HT1080 (cell line): ENCODE measurements at regions not wholly inside any gene's neighbourhood (a gene's known extent, or its start where the extent isn't known, plus 50 kb on each side); places are given as distances from the start of the nearest gene placed in this dataset.

Source experiments
- DNase-seq: peaks from one replicate; pipeline ENCODE4 v3.0.0-alpha.2; 2015; ENCODE audit warnings: low read depth

DNA sequence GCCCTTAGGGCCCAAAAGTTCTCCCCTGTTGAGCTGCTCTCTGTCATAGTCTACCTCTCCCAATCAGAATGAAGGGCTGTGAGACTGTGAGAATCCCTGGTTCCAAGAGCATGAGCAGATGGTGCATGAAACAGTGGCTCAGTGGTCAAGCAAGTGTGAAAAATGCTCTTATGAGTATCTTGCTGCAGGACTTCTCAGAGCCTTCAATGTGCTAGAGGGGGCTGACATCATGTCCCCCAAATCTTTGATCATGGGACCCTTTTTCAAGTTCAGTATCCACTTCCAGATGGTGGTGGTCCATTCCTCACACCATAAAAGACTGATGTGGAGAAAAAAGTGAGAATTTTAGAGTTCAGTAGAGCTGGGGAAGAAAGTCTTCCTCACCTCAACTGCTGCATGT is 265.3 kb upstream of the HABP2 start:
- DNase-seq, result no peak

DNA sequence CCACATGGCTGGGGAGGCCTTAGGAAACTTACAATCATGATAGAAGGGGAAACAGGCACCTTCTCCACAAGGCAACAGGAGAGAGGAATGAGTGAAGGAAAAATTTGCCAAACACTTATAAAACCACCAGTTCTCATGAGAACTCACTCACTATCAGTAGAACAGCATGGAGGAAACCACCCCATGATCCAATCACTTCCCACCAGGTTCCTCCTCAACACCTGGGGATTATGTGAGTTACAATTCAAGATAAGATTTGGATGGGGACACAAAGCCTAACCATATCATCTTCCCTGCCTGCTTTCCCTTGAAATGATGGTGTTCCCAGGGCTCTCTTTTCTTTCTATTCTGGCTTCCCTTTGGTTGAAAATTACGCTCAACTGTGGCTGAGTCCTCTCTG is 262.7 kb upstream of the HABP2 start:
- no peak for DNase-seq

DNA sequence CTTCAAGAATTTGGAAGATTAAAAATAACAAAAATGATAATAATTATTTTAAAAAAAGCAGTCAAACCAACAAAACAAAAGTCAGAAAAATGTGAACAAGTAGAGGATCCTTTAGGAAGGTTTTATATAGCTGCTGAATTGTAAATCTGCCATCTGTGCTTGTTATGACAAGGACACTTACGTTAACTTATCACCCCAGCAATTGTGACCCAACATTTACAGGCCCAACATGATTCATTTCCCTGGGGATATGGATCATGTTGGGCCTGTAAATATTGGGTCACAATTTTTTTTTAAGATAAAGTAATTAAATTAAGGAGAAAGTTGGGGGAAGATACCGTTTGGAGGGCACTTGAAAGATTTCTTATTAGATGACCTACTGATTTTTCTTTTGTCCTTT is 261.4 kb upstream of the HABP2 start:
- DNase-seq, result no peak

DNA sequence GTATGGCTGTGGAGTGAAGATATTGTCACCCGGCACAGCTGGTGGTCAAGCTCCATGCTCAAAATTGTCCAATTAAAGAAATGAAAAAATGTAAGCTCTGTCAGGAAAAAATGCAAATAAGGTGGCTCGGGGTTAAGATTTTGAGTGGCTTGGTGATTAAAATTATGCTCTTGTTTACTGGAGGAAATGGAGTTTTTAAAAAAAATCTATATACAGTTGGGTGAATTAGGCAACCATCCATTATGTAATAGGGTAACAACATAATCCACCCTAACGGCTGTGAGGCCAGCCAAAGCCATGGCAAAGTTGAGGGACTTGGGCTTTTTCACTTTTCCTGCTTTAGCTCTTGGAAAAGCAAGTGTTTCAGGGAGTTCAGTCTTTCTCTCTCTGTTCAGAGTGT is 260.8 kb upstream of the HABP2 start:
- DNase-seq, result no peak

DNA sequence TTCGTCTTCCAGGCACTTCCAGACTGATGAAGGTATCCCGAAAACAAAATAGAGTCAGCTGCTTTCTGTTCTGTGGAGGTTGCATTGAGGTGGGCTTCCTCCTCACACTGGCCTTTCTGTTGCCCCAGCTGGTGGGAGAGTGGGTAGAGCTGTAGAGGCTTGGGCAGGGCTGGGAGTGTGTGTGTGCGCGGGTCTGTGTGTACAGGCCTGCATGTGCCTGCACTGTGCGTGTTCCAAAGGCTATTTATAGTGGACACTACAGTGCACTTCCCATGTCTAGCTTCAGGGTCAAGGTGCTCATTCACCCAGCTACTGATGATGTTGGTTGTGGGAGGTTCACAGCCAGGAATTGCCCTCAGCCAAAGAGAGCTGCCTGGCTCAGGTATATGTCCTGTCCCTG is 260.1 kb upstream of the HABP2 start:
- DNase-seq, result no peak

DNA sequence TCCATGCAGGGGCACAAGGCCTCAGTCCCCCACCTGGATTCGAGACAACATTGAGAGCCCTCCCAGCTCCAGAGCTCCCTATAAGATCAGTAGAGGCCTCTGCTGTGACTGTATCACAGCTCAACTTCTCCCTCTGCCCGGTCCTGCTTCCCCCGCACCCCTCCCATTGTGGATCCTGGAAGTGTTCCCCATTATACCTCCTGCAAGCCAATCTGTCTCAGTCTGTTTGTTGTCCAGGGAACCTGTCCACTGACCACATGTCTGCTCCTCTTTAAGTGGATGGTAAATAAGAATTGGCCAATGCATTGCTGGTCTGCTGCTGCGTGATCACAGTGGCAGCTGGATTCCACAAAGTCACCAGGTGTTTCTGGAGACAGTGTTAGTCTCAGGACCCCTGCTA is 259.7 kb upstream of the HABP2 start:
- DNase-seq, result no peak

DNA sequence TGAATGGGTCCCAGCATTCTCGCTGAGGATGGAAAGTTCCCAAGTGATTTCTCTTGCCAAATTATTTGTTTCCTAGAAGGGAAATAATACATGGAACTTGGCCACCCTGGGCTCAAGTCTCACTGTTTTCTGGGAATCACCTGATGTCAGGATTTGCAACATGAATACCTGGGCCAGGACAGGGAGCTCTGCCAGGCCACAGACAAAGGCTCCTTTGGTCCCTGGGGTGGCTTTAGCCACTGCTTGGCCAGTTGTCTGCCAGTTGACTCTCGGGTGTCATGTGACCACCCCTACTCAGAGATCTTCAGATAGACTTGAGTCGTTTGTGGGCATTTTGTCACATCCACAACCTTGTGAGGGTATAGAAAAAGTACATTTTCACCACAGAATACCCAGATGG is 258.0 kb upstream of the HABP2 start:
- DNase-seq, result no peak

DNA sequence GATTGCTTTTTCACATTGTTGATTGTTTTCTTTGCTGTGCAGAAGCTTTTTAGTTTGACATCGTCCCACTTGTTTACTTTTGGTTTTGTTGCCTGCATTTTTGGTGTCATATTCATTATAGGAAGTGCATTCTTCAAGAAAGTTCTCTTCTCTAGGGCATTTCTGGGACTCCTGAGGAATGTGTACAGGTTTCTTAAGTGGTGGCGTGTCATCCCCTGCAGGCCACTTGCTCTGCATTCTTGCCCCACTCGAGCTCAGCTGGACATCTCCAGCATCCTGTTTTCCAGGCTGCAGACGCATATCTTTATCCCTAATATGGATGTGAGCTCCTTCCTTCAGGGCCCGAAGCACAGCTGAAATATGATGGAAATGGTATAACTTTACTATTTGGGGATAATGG is 255.6 kb upstream of the HABP2 start:
- DNase-seq, result peak; percentile 23

DNA sequence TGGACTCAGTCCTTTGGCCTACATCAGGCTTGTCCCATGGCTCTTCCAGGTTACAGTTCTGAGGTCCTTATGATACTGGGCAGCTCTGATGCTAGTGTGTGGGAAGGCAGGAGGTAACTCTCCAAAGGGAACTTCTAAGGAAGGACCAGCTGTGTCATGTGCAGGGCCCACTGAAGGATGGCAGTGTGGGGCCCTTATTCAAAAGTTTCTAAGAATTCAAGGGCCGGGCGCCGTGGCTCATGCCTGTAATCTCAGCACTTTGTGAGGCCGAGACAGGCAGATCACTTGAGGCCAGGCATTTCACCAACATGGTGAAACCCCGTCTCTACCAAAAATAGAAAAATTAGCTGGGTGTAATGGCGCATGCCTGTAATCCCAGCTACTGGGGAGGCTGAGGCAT is 254.2 kb upstream of the HABP2 start:
- no peak for DNase-seq

DNA sequence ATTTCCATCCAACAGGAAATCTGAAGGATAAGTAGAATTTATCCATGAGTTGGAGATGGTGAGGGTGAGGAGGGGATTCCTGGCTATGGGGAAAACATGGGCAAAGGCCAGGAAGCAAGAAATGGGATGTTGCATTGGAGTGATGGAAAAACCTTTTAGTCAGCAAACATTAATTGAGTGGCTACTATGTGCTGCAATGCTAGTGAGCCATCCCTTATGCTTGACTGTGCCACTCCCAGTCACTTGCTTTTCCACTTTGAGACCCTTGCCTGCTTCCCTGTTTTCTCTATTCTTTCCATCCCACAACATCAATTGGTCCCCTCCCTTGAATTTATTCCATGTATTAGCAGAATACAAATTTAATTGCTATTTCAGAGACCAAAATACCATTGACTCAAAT is 252.7 kb upstream of the HABP2 start:
- no peak for DNase-seq

DNA sequence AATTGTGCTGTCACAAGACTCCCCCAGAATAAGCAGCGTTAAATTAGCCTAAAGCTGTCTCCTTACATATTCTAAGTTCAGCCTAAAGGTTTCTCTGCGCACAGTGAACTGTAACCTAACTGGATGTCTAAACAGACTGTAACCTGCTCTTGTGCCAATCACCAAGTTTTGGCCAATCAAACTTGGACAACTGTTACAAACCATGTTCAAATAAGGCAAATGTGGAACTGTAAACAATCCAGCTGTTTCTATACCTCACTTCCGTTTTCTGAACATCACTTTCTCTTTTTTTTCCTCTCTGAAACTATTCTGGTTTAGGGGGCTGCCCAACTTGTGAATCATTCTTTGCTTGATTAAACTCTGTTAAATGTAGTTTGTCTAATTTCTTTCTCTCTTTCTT is 252.2 kb upstream of the HABP2 start:
- DNase-seq, result no peak

DNA sequence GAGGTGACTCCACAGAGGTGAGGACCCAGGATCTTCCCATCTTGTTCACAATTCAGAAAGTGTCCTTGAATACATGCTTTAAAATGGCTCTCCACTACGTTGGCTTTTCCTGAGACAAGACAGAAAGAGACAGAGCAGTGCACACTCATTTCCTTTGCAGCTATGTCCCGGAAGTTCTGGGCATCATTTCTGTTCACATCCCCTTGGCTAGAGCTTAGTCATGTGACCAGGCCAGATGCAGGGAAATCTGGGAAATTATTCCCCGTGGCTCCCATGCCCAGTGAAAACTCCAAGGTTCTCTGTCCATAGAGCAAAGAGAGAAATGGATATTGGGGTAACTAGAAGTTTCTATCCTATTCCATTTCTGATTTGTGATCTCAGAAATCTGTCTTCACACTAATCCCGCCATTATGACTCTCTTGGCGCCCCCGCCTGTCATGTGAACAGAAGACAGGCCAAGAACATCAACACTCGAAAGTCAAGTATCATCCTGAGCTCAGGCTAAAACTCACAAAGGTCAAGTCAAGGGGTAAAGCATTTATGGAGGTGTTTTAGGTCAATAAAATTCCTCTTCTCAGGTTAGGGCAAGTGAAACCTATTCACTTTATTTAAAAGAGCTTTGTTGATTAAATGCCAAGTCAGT is 251.4 kb upstream of the HABP2 start:
- peak; percentile 55 for DNase-seq

DNA sequence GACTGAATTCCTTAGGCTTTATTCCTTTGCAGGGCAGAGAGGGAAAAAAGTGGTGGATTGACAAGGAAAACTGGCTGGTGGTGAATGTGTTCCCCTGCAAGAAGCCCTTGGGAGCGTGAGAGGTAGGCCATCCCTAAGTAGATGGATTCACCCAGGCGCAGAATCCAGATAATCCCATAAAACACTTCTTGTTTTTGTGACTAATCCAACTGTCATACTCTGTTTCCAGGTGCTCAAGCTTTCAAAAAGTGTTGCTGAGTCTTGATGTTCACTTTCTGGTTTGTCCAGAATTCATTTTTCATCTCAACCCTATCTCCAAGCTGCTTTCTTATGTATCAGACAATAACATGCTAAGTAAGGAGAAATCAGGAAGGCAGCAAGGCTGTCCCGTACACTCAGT is 250.8 kb upstream of the HABP2 start:
- no peak for DNase-seq

DNA sequence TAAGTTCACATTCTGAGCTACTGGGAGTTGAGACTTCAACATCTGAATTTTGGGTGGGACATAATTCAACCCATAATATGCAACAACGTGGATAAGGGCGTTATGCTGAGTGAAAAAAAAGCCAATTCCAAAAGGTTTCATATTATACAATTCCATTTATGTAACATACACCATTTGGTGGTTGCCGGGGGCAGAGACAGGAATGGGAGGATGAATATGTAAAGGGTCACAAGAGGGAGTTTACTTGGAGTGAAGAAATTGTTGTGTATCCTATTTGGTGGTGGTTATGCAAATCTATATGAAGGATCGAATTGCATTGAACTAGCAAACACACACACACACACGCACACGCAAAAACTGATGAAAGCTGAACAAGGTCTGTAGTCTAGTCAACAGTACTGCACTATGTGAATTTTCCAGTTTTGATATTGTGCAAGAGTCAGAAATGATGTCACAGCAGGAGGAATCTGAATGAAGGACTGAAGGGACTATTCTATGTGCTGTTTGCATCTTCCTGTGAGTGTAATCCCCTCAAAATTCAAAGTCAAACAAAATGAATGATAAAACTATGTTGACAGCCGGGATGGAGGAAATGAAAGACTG is 249.2 kb upstream of the HABP2 start:
- no peak for DNase-seq

DNA sequence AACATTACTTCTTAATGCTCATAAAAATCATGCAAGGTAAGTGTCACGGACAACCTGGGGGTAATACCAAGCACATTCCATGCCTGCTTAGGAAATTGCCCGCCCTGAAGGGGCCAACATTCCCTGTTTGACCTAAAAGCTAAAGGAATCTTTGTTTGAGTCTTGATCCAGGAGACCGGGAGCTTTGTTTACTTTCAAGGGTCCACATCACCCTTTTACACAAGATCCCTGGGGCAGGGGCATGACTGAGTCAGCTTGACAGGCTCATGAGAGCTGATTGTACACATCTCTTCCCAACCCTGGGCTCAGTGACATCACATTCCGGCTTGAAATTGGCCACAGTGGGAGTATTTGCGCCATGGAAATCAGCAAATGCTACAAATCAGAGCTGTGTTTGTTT is 248.1 kb upstream of the HABP2 start:
- no peak for DNase-seq

DNA sequence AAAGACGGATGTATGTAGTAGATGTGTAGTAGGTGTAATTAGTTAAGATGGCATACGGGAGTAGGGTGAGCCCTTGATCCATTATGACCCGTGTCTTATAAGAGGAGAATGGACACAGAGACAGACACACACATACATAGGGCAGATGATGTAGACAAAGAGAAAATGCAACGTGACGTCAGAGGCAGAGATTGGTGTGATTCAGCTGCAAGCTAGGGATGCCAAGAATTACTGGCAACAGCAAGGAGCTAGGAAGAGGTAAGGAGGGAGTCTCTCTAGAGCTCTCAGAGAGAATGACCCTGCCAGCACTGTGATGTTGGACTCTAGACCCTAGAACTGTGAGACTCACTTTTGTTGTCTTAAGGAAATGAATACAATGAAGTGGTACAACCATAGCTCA is 247.0 kb upstream of the HABP2 start:
- DNase-seq, result peak; percentile 34

DNA sequence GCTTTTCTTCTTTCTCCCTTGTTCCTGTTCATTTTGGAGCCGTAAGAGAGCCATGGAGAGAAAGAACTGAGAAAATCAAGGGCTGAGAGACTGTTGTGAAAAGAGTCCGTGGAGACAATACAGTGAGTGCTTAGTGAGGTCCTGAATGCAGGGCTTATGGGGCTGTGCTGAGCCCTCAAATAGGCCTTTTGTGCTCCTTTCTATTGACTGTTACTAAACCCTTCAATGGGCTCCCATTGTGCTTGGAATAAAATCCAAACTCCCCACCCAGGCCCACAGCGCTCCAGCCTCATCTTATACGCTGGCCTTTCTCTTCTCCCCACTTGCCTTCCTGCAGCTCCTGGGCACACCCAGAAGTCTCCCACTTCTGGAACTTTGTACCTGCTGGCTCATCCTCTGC is 243.1 kb upstream of the HABP2 start:
- DNase-seq, result no peak

DNA sequence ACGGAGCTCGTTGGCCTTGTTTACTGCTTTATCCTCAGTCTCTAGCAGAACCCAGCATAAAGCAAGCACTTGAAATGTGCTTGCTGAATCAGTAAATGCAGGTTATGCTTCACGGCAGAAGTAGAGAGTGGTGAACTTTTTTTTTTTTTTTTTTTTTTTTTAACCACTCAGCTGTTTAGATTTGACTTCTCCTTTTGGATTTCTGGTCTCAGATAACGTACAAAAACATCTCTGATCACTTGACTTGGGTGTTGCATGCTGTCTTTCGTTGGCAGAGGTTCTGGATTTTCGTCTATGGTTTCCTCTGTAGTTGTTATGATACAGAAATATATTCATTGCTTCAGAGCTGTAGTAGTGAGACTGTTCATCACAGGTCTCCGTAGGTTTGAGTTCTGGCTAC is 242.5 kb upstream of the HABP2 start:
- DNase-seq, result no peak

DNA sequence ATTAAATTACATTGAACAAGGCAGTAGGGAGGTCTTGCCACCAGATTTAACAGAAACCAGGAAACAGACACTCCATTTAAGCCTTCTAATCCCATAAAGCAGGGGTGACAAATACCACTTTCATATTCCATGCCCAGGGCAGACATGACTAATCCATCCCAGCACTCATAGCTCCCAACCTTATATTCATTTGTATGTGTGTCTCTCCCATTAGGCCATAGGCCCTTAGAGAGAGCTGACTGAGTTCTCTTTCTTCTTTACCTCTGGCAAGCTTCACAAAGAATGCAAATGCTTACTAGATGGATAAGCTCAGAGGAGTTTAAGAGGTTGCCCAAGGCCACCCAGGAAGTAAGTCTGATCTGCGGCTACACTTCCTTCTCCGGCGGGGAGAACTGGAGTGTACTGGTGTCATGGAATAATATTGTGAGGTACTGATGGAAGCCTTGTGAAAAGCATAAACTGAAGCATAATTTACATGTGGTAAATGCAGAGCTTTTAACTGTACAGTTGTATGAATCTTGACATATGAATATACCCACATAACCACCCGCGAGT is 239.7 kb upstream of the HABP2 start:
- DNase-seq, result no peak

DNA sequence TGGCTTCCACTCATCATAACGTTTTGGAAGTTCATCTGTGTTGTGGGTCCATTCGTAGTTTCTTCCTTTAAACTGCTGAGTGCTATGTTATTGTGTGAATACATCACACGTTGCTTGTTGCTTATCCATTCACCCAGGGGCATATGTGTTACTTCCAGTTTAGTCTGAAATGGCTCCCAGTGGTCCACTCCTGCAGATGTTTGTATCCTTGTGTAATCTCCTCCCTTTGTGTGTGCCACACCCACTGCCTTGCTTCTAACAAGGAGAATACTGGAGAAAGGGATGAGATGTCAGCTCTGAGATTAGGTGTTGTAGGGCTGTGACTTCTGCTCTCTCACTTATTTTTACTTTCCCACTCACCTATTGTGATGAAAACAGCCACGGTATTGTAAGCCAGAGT is 239.1 kb upstream of the HABP2 start:
- no peak for DNase-seq

DNA sequence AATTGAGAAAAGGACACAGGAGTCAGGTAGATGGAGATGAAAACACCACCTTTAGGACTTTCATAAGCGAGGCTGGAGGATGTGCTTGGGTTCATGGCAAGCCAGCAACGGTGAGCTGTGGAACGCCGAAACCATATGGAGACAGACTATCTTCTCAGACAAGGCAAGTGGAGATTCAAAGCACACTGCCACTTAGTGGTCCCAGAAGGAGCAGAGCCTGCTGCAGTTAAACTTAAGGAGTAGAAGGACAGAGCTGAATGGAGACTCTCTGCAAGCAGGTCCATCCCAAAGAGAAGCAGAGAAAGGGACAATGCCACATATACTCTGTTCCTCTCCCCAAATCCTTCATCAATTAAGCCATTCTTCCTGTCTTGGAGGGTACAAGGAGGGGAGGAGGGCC is 236.3 kb upstream of the HABP2 start:
- DNase-seq, result no peak

DNA sequence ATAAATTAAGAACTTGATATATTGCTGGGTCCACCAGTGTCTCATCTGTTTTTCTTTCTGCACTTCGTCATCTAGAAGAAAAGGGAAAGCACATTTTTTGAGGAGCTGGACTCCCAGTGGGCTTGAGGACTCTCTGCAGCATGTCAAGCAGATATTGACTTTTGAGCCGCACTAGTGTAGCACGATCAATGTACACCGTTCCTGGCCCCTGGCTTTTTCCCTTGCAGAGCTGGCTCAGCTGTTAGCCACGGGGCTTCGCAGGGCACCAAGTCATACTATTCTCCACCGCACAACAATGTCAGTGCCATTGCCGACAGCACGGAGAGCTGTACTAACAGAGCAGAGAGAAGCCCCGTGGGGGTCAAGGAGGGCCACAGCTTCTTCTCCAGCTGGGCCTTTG is 235.4 kb upstream of the HABP2 start:
- no peak for DNase-seq

DNA sequence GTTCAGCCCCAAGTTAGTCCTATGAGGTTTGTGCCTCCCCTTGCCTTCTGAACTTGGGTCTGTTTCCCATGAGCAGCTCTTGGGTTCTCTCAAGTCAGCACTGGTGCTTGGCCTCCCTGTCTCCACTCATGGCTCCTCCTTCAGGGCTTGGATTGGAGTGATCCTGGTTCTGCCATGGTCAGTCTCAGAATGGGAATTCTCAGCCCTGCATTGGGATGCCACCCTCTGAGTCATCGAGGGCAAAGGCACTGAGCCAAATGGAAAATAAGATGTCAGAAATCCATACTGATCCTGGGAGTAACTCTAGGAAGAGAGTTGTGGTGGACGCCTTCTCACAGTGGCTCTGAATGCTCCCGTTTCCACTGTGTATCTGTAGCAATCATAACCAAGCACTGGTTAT is 233.4 kb upstream of the HABP2 start:
- peak; percentile 15 for DNase-seq

DNA sequence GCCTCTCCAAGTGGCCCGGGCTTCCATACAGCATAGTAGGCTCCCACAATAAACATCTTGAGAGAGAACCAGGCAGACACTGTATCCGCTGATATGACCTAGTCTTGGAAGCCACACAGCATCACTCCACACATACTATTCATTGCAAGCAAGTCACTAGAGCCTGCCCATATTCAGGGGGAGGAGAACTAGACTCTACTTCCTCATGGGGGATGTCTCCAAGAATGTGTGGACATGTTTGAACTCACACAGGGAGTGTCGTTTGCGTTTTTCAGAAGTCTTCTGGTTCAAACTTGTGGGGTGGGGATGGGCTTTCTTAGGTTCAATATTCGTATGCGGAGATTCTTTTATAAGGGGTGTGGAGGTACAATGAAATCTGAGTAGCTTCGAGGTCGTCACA is 232.6 kb upstream of the HABP2 start:
- no peak for DNase-seq
